Lower leg skin (tissue), 4 donors: ENCODE measurements at regions not wholly inside any gene's neighbourhood (a gene's known extent, or its start where the extent isn't known, plus 50 kb on each side); places are given as distances from the start of the nearest gene placed in this dataset.
"Not testable (repeated sequence)": the region's sequence is repeated elsewhere in the genome, so short reads cannot be mapped to it uniquely, and the experiment has no call there.

ENCODE experiments used
- DNase-seq, 2 donors: peaks; one replicate each; pipeline ENCODE4 v3.0.0-alpha.2; 2019; ENCODE audit warnings: low spot score in 2 of 2
- H3K4me3 ChIP-seq: fragments of 200-600 bp; sonication (generic); 2 replicates; pipeline ENCODE4 v1.5.1; 2017; ENCODE audit warnings: mild to moderate bottlenecking, low read depth; ENCODE audit not compliant: poor library complexity, severe bottlenecking
- POLR2A ChIP-seq, 2 donors: fragments of 450-650 bp; IDR thresholded peaks; one replicate each; pipeline ENCODE4 v1.6.1; 2016 to 2017; ENCODE audit warnings: antibody characterized with exemption in 2 of 2, mild to moderate bottlenecking in 1 of 2, moderate library complexity in 1 of 2
- WGBS, 2 donors: methylation state at CpG; one replicate each; pipeline ENCODE4 v1.1.5; 2018; 5-methylcytosine and 5-hydroxymethylcytosine counted together
- intact Hi-C: fragments of 100-400 bp; cut with DNase I; formaldehyde crosslinking; loops from one replicate; pipeline ENCODE4 v1.15.0; 2023; ENCODE audit warnings: low total_unique reads
- TF ChIP-seq, protein P1 (sequence below), 3 donors: fragments of 450-650 bp; IDR thresholded peaks; one replicate each; pipeline ENCODE4 v1.5.1; 2016; ENCODE audit warnings: antibody characterized with exemption in 3 of 3, mild to moderate bottlenecking in 3 of 3, moderate library complexity in 2 of 3

GRCh38 chr19:28594737-28595136 is 618.2 kb downstream of the UQCRFS1 start:
- intact Hi-C loops = no loop called here
- H3K4me3 ChIP-seq = no peak overlapping the region
- 82 to 89% methylated on average over 2 of the region's 2 CpGs for WGBS, 2 donors
- no peak for DNase-seq
- TF ChIP-seq, protein P1, sequence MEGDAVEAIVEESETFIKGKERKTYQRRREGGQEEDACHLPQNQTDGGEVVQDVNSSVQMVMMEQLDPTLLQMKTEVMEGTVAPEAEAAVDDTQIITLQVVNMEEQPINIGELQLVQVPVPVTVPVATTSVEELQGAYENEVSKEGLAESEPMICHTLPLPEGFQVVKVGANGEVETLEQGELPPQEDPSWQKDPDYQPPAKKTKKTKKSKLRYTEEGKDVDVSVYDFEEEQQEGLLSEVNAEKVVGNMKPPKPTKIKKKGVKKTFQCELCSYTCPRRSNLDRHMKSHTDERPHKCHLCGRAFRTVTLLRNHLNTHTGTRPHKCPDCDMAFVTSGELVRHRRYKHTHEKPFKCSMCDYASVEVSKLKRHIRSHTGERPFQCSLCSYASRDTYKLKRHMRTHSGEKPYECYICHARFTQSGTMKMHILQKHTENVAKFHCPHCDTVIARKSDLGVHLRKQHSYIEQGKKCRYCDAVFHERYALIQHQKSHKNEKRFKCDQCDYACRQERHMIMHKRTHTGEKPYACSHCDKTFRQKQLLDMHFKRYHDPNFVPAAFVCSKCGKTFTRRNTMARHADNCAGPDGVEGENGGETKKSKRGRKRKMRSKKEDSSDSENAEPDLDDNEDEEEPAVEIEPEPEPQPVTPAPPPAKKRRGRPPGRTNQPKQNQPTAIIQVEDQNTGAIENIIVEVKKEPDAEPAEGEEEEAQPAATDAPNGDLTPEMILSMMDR (IDR thresholded peaks at IDR 0.05) = no peak
- TF ChIP-seq POLR2A (IDR thresholded peaks at IDR 0.05) = no peak

DNA sequence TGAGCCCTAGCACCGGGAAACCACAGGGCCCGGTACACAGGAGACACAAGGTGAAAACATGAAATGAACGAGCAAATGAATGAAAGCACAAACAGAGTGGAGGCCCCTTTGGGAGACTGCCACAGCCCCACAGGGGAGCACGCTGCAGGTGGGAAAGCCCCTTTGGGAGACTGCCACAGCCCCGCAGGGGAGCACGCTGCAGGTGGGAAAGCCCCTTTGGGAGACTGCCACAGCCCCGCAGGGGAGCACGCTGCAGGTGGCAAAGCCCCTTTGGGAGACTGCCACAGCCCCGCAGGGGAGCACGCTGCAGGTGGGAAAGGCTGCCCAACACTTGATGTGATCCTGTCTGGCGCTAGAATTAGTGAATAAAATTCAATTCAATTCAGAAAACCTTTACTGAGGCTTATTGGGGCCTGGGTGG is 623.0 kb downstream of the UQCRFS1 start:
- 34 to 51% methylated on average over 11 of the region's 11 CpGs for WGBS, 2 donors
- DNase-seq, H3K4me3 ChIP-seq, intact Hi-C loops: not testable (repeated sequence)

GRCh38 chr19:28586474-28586873 is 626.5 kb downstream of the UQCRFS1 start:
- WGBS, 2 donors = 35 to 45% methylated on average over 7 of the region's 7 CpGs
- TF ChIP-seq, protein P1 (IDR thresholded peaks at IDR 0.05) = no peak
- TF ChIP-seq POLR2A (IDR thresholded peaks at IDR 0.05) = no peak
- intact Hi-C loops = no loop called here
- H3K4me3 ChIP-seq = no peak overlapping the region
- DNase-seq = no peak

GRCh38 chr19:28585796-28586195 is 627.2 kb downstream of the UQCRFS1 start:
- TF ChIP-seq, protein P1 (IDR thresholded peaks at IDR 0.05) = no peak
- TF ChIP-seq POLR2A (IDR thresholded peaks at IDR 0.05) = no peak
- intact Hi-C loops = no loop called here
- no peak overlapping the region for H3K4me3 ChIP-seq
- DNase-seq = no peak
- 59 to 72% methylated on average over 4 of the region's 4 CpGs for WGBS, 2 donors

DNA sequence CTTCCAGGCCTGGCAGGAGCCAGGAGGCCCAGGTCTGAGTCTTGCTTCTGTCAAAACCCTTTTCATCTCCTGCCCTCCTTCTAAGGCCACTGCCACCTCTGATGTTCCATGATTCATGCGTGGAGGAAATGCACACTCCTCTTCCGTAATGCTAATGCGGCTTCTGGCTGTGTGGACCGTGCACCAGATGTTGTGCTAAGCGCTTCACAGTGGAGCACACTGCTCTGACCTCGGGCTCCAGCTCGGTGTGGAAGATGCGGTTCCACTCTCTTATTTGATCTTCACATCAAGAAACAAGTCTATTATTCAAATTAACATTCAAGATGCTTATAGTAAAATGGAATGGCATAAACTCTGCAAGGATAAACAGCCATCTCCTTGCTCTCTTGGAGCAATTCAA is 629.2 kb downstream of the UQCRFS1 start:
- WGBS, 2 donors = 75 to 84% methylated on average over 8 of the region's 8 CpGs
- TF ChIP-seq, protein P1 (IDR thresholded peaks at IDR 0.05) = no peak
- TF ChIP-seq POLR2A (IDR thresholded peaks at IDR 0.05) = no peak
- DNase-seq = peak in 1 of 2 donors; percentile 73
- no peak overlapping the region for H3K4me3 ChIP-seq
- intact Hi-C loops = no loop called here

DNA sequence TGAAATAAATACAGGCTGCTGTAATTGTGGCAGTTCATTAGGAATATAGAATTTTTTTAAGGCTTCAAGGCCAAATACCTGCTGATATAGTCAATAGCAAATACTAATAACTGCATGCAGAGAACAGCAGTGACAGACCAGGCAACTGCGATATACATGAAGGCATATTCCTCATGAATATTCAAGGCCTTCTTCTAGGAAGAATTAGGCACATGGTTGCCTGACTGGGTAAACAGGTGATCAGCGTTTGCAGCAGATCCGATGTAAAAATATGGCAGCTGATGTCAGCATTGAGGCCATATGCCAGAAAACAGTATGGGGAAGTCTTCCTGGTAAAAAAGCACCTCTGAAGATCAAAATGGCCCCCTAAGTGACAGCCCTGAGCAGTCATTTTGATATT is 629.7 kb downstream of the UQCRFS1 start:
- H3K4me3 ChIP-seq = no peak overlapping the region
- DNase-seq = no peak
- intact Hi-C loops = no loop called here
- no peak for TF ChIP-seq POLR2A (IDR thresholded peaks at IDR 0.05)
- TF ChIP-seq, protein P1 (IDR thresholded peaks at IDR 0.05) = no peak
- 50 to 60% methylated on average over 3 of the region's 3 CpGs for WGBS, 2 donors
